HG03159 (cell line): ENCODE measurements at regions not wholly inside any gene's neighbourhood (a gene's known extent, or its start where the extent isn't known, plus 50 kb on each side); places are given as distances from the start of the nearest gene placed in this dataset.

Source experiments
- ATAC-seq: cut with Tn5 transposase; IDR thresholded peaks from one replicate; pipeline ENCODE4 v1.9.1; 2021; ENCODE audit warnings: mild to moderate bottlenecking, moderate library complexity; ENCODE audit not compliant: unreplicated experiment

GRCh38 chr21:16842696-16843035, 670.2 kb upstream of the CXADR start:
- ATAC-seq: no peak

GRCh38 chr21:16847211-16847610, 665.6 kb upstream of the CXADR start:
- no peak for ATAC-seq

GRCh38 chr21:16851054-16851453, 661.8 kb upstream of the CXADR start:
- no peak for ATAC-seq

- no peak for ATAC-seq
These were observed 657.6 kb upstream of the CXADR start for GRCh38 chr21:16855164-16855667.

GRCh38 chr21:16863362-16863905, 649.4 kb upstream of the CXADR start:
- ATAC-seq: no peak

- no peak for ATAC-seq
These were observed 648.9 kb upstream of the CXADR start for GRCh38 chr21:16863908-16864307.

GRCh38 chr21:16865632-16866031, 647.2 kb upstream of the CXADR start:
- no peak for ATAC-seq

GRCh38 chr21:16866851-16867250, 646.0 kb upstream of the CXADR start:
- ATAC-seq: no peak

GRCh38 chr21:16870103-16870502, 642.7 kb upstream of the CXADR start:
- no peak for ATAC-seq

GRCh38 chr21:16872616-16873015, 640.2 kb upstream of the CXADR start:
- no peak for ATAC-seq

- ATAC-seq: no peak
These were observed 639.7 kb upstream of the CXADR start for GRCh38 chr21:16873176-16873575.

GRCh38 chr21:16873596-16873995, 639.2 kb upstream of the CXADR start:
- no peak for ATAC-seq

- no peak for ATAC-seq
These were observed 633.4 kb upstream of the CXADR start for GRCh38 chr21:16879479-16879878.

- ATAC-seq: no peak
These were observed 621.0 kb upstream of the CXADR start for GRCh38 chr21:16891821-16892220.

- no peak for ATAC-seq
These were observed 612.2 kb upstream of the CXADR start for GRCh38 chr21:16900685-16901084.

- ATAC-seq: no peak
These were observed 604.8 kb upstream of the CXADR start for GRCh38 chr21:16908077-16908476.

- no peak for ATAC-seq
These were observed 602.2 kb upstream of the CXADR start for GRCh38 chr21:16910435-16911165.

- no peak for ATAC-seq
These were observed 601.7 kb upstream of the CXADR start for GRCh38 chr21:16911166-16911607.

GRCh38 chr21:16912075-16912474, 600.8 kb upstream of the CXADR start:
- ATAC-seq: no peak

GRCh38 chr21:16913010-16913409, 599.8 kb upstream of the CXADR start:
- no peak for ATAC-seq

GRCh38 chr21:16928439-16928838, 584.4 kb upstream of the CXADR start:
- ATAC-seq: no peak

GRCh38 chr21:16932314-16932713, 580.5 kb upstream of the CXADR start:
- no peak for ATAC-seq

- ATAC-seq: no peak
These were observed 570.1 kb upstream of the CXADR start for GRCh38 chr21:16942703-16943102.
